ENCODE measurements at regions not wholly inside any gene's neighbourhood (a gene's known extent, or its start where the extent isn't known, plus 50 kb on each side); places are given as distances from the start of the nearest gene placed in this dataset.

- TF ChIP-seq CTCF (IDR thresholded peaks at IDR 0.05; ENCODE audit: low read depth, low read length, poor library complexity, severe bottlenecking) (no peak), EZH2phosphoT487 (IDR thresholded peaks at IDR 0.05; ENCODE audit: borderline replicate concordance, low read length) (no peak)
These were observed 257.9 kb upstream of the MVB12B start for GRCh38 chr9:126068534-126069230.

Measured in DOHH2 (cell line).